ENCODE measurements at regions not wholly inside any gene's neighbourhood (a gene's known extent, or its start where the extent isn't known, plus 50 kb on each side); places are given as distances from the start of the nearest gene placed in this dataset.

- TF ChIP-seq CTCF (conservative IDR thresholded peaks at IDR 0.05; ENCODE audit: low read length) (no peak), EZH2phosphoT487 (IDR thresholded peaks at IDR 0.05; ENCODE audit: borderline replicate concordance) (no peak)
Observed at GRCh38 chr17:70288540-70289290, 119.4 kb downstream of the KCNJ2 start.

Measured in Loucy (cell line).